PFSK-1 (cell line): ENCODE measurements at regions not wholly inside any gene's neighbourhood (a gene's known extent, or its start where the extent isn't known, plus 50 kb on each side); places are given as distances from the start of the nearest gene placed in this dataset.

Source experiments
- FOXP2 ChIP-seq: optimal IDR thresholded peaks from 2 replicates; pipeline ENCODE3; 2011; ENCODE audit warnings: borderline replicate concordance, control low read depth, inconsistent platforms; ENCODE audit not compliant: insufficient read depth; ENCODE audit errors: extremely low read length, extremely low read depth
- POLR2AphosphoS5 ChIP-seq: IDR thresholded peaks from 2 replicates; pipeline ENCODE4 v1.6.1; 2012; ENCODE audit warnings: low read depth, mild to moderate bottlenecking, control low read depth, low read length, moderate library complexity
- SIN3A ChIP-seq: IDR thresholded peaks from 2 replicates; pipeline ENCODE4 v1.6.1; 2012; ENCODE audit warnings: mild to moderate bottlenecking, low read length, moderate library complexity, borderline replicate concordance; ENCODE audit not compliant: insufficient read depth
- TAF1 ChIP-seq: IDR thresholded peaks from 2 replicates; pipeline ENCODE4 v1.6.1; 2012; ENCODE audit warnings: low read length, control low read depth, borderline replicate concordance; ENCODE audit not compliant: insufficient read depth
- TF ChIP-seq, protein P1 (sequence below), 2 experiments: IDR thresholded peaks; 2 replicates each; pipeline versions ENCODE4 v1.6.1 to v1.8.0; 2011 to 2012; ENCODE audit warnings: low read depth in 2 of 2, low read length in 2 of 2, control low read depth in 1 of 2, inconsistent platforms in 1 of 2, mild to moderate bottlenecking in 1 of 2, moderate library complexity in 1 of 2; ENCODE audit not compliant: insufficient read depth in 1 of 2

DNA sequence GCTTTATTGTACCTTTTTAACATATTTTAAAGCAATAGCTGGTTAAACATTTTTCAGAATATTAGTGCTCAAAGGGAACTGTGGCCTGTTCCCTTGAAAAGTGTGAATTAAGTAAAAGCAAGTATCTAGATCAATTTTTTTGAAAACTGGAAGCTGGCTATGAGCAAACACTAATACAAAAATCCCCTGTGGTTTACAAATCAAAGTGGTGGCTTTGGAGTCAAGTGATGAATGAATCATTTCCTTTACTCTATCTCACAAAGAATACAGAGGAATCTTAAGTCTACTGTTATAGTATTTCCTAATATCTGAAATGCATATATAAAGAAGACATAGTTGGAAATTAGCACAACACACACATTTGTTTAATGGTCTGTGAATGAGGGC is 212.4 kb upstream of the C9orf72 start:
- no peak for TF ChIP-seq POLR2AphosphoS5
- TF ChIP-seq TAF1 = no peak
- no peak for TF ChIP-seq SIN3A
- no peak for TF ChIP-seq FOXP2
- TF ChIP-seq, protein P1, sequence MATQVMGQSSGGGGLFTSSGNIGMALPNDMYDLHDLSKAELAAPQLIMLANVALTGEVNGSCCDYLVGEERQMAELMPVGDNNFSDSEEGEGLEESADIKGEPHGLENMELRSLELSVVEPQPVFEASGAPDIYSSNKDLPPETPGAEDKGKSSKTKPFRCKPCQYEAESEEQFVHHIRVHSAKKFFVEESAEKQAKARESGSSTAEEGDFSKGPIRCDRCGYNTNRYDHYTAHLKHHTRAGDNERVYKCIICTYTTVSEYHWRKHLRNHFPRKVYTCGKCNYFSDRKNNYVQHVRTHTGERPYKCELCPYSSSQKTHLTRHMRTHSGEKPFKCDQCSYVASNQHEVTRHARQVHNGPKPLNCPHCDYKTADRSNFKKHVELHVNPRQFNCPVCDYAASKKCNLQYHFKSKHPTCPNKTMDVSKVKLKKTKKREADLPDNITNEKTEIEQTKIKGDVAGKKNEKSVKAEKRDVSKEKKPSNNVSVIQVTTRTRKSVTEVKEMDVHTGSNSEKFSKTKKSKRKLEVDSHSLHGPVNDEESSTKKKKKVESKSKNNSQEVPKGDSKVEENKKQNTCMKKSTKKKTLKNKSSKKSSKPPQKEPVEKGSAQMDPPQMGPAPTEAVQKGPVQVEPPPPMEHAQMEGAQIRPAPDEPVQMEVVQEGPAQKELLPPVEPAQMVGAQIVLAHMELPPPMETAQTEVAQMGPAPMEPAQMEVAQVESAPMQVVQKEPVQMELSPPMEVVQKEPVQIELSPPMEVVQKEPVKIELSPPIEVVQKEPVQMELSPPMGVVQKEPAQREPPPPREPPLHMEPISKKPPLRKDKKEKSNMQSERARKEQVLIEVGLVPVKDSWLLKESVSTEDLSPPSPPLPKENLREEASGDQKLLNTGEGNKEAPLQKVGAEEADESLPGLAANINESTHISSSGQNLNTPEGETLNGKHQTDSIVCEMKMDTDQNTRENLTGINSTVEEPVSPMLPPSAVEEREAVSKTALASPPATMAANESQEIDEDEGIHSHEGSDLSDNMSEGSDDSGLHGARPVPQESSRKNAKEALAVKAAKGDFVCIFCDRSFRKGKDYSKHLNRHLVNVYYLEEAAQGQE (IDR thresholded peaks at IDR 0.05; ENCODE audit: insufficient read depth in 1 of 2, low read depth in 2 of 2, low read length in 2 of 2) = no peak
